ENCODE measurements at regions not wholly inside any gene's neighbourhood (a gene's known extent, or its start where the extent isn't known, plus 50 kb on each side); places are given as distances from the start of the nearest gene placed in this dataset.

DNA sequence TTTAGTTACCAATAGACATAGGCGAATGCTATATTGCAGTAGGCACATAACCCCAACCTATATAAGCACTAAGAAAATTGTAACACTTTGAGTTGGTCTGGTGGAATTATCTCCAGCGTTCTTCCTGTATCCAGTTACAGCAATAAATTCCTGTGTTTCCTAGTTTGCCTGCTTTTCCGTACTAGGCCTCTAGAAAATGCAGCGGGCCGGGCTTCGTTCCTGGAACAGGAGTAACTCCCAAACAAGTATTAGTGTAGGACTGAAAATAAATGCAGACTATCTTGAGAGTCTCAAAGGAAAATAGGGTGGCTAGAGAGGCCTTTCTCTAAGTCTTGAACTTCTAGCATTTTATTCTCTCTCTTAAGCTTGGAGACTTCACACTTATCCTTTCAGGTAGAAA is 159.8 kb downstream of the OR13H1 start:
- Histone ChIP-seq H3K4me1 (ENCODE audit: control extremely low read depth in 1 of 4, control insufficient read depth in 4 of 4, insufficient read depth in 4 of 4, low read length in 3 of 4) (peaks cover 0 to 6% (median 1%) of the 10 kb centered on the region in 4 experiments), H3K9me3 (ENCODE audit: control extremely low read depth in 1 of 5, control insufficient read depth in 4 of 5, insufficient read depth in 2 of 5, low read depth in 1 of 5, low read length in 4 of 5) (peaks cover 0 to 2% (median 1%) of the 10 kb centered on the region in 5 experiments), H3K36me3 (ENCODE audit: control insufficient read depth in 4 of 4, insufficient read depth in 4 of 4, low read length in 3 of 4) (peaks cover 3 to 22% (median 8%) of the 10 kb centered on the region in 4 experiments), H3K27ac (ENCODE audit: insufficient read depth in 1 of 2, low read depth in 1 of 2, low read length in 2 of 2, poor library complexity in 1 of 2, severe bottlenecking in 2 of 2) (no peak overlapping the region), H3K27me3 (replicated peaks in 2 of 5; ENCODE audit: control insufficient read depth in 4 of 5, insufficient read depth in 5 of 5, low read length in 4 of 5) (peaks cover 0 to 4% (median 0%) of the 10 kb centered on the region in 5 experiments), H3K4me3 (ENCODE audit: control insufficient read depth in 1 of 7, extremely low read depth in 1 of 7, insufficient read depth in 4 of 7, low read depth in 2 of 7, low read length in 6 of 7) (peak overlapping the region in 2 of 7 experiments; percentile 61 to 70)
- DNase-seq = no peak
- POLR2A ChIA-PET = no interaction called here
- CTCF ChIA-PET = no interaction called here
- 70% methylated on average over 5 of the region's 6 CpGs for WGBS (ENCODE audit: insufficient coverage)

DNA sequence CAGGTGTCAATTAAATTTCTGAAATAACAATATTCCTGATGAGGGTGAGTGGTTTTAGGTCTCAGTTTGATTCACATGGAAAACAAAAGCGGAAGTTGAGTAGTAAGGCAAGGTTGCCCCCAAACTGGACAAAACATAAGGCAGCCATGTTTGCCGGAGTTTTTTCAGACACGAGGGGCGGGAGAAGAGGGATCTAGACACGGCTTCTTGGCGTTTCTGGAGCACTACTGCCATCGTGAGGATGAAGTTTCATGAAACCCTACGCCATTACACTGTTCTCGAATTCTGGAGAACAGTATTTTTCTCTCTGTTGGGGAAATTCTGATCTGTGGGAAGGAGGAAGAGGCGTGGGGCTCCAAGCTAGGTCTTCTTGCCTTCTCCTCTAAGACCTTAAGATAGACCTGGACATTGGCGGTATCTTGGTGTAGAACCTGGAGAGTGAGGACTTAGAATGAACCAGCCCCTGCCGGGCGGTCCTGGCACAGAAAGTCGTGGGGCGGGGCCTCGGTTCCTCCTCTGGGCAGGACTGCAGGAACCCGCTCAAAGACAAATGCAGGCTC is 160.3 kb downstream of the OR13H1 start:
- POLR2A ChIA-PET = no interaction called here
- Histone ChIP-seq H3K27ac (ENCODE audit: insufficient read depth in 1 of 2, low read depth in 1 of 2, low read length in 2 of 2, poor library complexity in 1 of 2, severe bottlenecking in 2 of 2) (peak overlapping the region in 1 of 2 experiments; percentile 5), H3K36me3 (ENCODE audit: control insufficient read depth in 4 of 4, insufficient read depth in 4 of 4, low read length in 3 of 4) (peaks cover 4 to 21% (median 6%) of the 10 kb centered on the region in 4 experiments), H3K9me3 (ENCODE audit: control extremely low read depth in 1 of 5, control insufficient read depth in 4 of 5, insufficient read depth in 2 of 5, low read depth in 1 of 5, low read length in 4 of 5) (peaks cover 0 to 2% (median 0%) of the 10 kb centered on the region in 5 experiments), H3K4me1 (ENCODE audit: control extremely low read depth in 1 of 4, control insufficient read depth in 4 of 4, insufficient read depth in 4 of 4, low read length in 3 of 4) (peaks cover 0 to 6% (median 1%) of the 10 kb centered on the region in 4 experiments), H3K27me3 (replicated peaks in 2 of 5; ENCODE audit: control insufficient read depth in 4 of 5, insufficient read depth in 5 of 5, low read length in 4 of 5) (no peaks in the 10 kb centered on the region), H3K4me3 (ENCODE audit: control insufficient read depth in 1 of 7, extremely low read depth in 1 of 7, insufficient read depth in 4 of 7, low read depth in 2 of 7, low read length in 6 of 7) (peak overlapping the region in 5 of 7 experiments; percentile 15 to 71 (median 66))
- WGBS (ENCODE audit: insufficient coverage) = 51% methylated on average over 16 of the region's 17 CpGs
- DNase-seq = peak in 2 of 3 donors; percentile 90 to 95
- CTCF ChIA-PET = no interaction called here

GRCh38 chrX:131709553-131709952 is 165.7 kb downstream of the OR13H1 start:
- Histone ChIP-seq H3K4me3 (ENCODE audit: control insufficient read depth in 1 of 7, extremely low read depth in 1 of 7, insufficient read depth in 4 of 7, low read depth in 2 of 7, low read length in 6 of 7) (no peak overlapping the region), H3K4me1 (ENCODE audit: control extremely low read depth in 1 of 4, control insufficient read depth in 4 of 4, insufficient read depth in 4 of 4, low read length in 3 of 4) (peaks cover 0 to 6% (median 1%) of the 10 kb centered on the region in 4 experiments), H3K9me3 (ENCODE audit: control extremely low read depth in 1 of 5, control insufficient read depth in 4 of 5, insufficient read depth in 2 of 5, low read depth in 1 of 5, low read length in 4 of 5) (peaks cover 0 to 12% (median 5%) of the 10 kb centered on the region in 5 experiments), H3K27me3 (replicated peaks in 2 of 5; ENCODE audit: control insufficient read depth in 4 of 5, insufficient read depth in 5 of 5, low read length in 4 of 5) (no peaks in the 10 kb centered on the region), H3K36me3 (ENCODE audit: control insufficient read depth in 4 of 4, insufficient read depth in 4 of 4, low read length in 3 of 4) (peaks cover 4 to 37% (median 14%) of the 10 kb centered on the region in 4 experiments), H3K27ac (ENCODE audit: insufficient read depth in 1 of 2, low read depth in 1 of 2, low read length in 2 of 2, poor library complexity in 1 of 2, severe bottlenecking in 2 of 2) (no peak overlapping the region)
- ChIA-PET POLR2A (no interaction called here), CTCF (no interaction called here)
- 94% methylated on average over 6 of the region's 6 CpGs for WGBS (ENCODE audit: insufficient coverage)
- no peak for DNase-seq

DNA sequence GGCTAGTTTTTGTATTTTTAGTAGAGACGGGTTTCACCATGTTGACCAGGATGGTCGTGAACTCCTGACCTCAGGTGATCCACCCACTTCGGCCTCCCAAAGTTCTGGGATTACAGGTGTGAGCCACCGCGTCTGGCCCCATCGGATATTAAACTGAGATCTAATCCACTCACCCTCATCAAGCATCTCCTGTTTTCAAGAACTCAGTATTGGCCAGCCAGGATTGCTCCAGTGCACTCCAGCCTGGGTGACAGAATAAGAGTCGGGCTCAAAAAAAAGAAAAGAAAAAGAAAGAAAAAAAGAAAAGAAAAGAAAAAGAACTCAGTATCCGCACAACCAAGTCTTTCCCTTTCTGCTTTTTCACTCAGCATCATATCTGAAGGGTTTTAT is 167.6 kb downstream of the OR13H1 start:
- Histone ChIP-seq H3K27ac (ENCODE audit: insufficient read depth in 1 of 2, low read depth in 1 of 2, low read length in 2 of 2, poor library complexity in 1 of 2, severe bottlenecking in 2 of 2) (no peak overlapping the region), H3K4me3 (ENCODE audit: control insufficient read depth in 1 of 7, extremely low read depth in 1 of 7, insufficient read depth in 4 of 7, low read depth in 2 of 7, low read length in 6 of 7) (peak overlapping the region in 3 of 7 experiments; percentile 23 to 53 (median 45)), H3K36me3 (ENCODE audit: control insufficient read depth in 4 of 4, insufficient read depth in 4 of 4, low read length in 3 of 4) (peaks cover 0 to 34% (median 13%) of the 10 kb centered on the region in 4 experiments), H3K4me1 (ENCODE audit: control extremely low read depth in 1 of 4, control insufficient read depth in 4 of 4, insufficient read depth in 4 of 4, low read length in 3 of 4) (no peaks in the 10 kb centered on the region), H3K27me3 (replicated peaks in 2 of 5; ENCODE audit: control insufficient read depth in 4 of 5, insufficient read depth in 5 of 5, low read length in 4 of 5) (no peaks in the 10 kb centered on the region), H3K9me3 (ENCODE audit: control extremely low read depth in 1 of 5, control insufficient read depth in 4 of 5, insufficient read depth in 2 of 5, low read depth in 1 of 5, low read length in 4 of 5) (peaks cover 0 to 12% (median 5%) of the 10 kb centered on the region in 5 experiments)
- 86% methylated on average over 2 of the region's 8 CpGs for WGBS (ENCODE audit: insufficient coverage)
- DNase-seq = no peak
- ChIA-PET CTCF (no interaction called here), POLR2A (no interaction called here)

DNA sequence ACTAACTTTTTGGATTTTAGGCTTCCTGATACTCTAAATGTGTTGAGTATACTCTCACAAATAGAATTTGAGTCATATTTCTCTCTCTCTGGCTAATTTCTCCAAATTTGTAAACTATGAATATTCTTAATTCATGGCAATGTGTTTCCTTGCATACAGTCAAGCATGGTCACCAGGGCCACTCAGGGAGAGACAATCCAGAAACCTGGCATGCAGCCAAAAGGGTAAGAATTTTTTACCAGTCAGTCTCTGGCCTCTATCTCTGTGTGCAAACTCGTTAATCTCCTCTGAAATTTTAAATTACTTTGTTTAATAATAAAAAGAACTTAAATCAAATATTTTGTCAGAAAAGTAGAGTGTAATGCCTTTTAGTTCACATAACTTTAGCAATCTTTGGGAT is 179.8 kb downstream of the OR13H1 start:
- CTCF ChIA-PET = no interaction called here
- POLR2A ChIA-PET = no interaction called here

DNA sequence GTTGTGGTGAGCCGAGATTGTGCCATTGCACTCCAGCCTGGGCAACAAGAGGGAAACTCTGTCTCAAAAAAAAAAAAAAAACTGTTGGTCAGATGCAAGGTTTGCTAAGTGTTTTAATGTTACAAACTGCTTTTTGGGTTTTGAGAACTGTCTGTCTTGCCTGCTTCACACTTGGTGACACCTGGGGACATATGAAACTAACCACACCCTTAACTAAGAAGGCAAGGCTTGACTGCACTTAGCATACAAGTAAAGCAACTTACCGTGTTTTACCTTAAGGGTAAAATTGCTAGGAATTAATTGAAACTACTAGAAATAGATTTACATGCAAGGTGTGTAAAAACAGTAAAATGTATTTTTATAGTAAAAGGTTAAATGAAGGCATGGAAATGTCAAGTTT is 180.4 kb downstream of the OR13H1 start:
- Histone ChIP-seq H3K36me3 (ENCODE audit: control insufficient read depth in 4 of 4, insufficient read depth in 4 of 4, low read length in 3 of 4) (peaks cover 0 to 24% (median 1%) of the 10 kb centered on the region in 4 experiments), H3K27me3 (replicated peaks in 2 of 5; ENCODE audit: control insufficient read depth in 4 of 5, insufficient read depth in 5 of 5, low read length in 4 of 5) (peaks cover 0 to 16% (median 0%) of the 10 kb centered on the region in 5 experiments), H3K4me3 (ENCODE audit: control insufficient read depth in 1 of 7, extremely low read depth in 1 of 7, insufficient read depth in 4 of 7, low read depth in 2 of 7, low read length in 6 of 7) (no peak overlapping the region), H3K27ac (ENCODE audit: insufficient read depth in 1 of 2, low read depth in 1 of 2, low read length in 2 of 2, poor library complexity in 1 of 2, severe bottlenecking in 2 of 2) (no peak overlapping the region), H3K4me1 (ENCODE audit: control extremely low read depth in 1 of 4, control insufficient read depth in 4 of 4, insufficient read depth in 4 of 4, low read length in 3 of 4) (peaks cover 0 to 5% (median 0%) of the 10 kb centered on the region in 4 experiments), H3K9me3 (ENCODE audit: control extremely low read depth in 1 of 5, control insufficient read depth in 4 of 5, insufficient read depth in 2 of 5, low read depth in 1 of 5, low read length in 4 of 5) (peaks cover 0 to 17% (median 12%) of the 10 kb centered on the region in 5 experiments)
- CTCF ChIA-PET = no interaction called here
- 72% methylated on average over 2 of the region's 2 CpGs for WGBS (ENCODE audit: insufficient coverage)
- POLR2A ChIA-PET = no interaction called here
- DNase-seq = no peak

More for the DNA sequence above, 179.8 kb downstream of the OR13H1 start:
- Histone ChIP-seq H3K27ac (ENCODE audit: insufficient read depth in 1 of 2, low read depth in 1 of 2, low read length in 2 of 2, poor library complexity in 1 of 2, severe bottlenecking in 2 of 2) (no peak overlapping the region), H3K27me3 (replicated peaks in 2 of 5; ENCODE audit: control insufficient read depth in 4 of 5, insufficient read depth in 5 of 5, low read length in 4 of 5) (peaks cover 0 to 16% (median 0%) of the 10 kb centered on the region in 5 experiments), H3K9me3 (ENCODE audit: control extremely low read depth in 1 of 5, control insufficient read depth in 4 of 5, insufficient read depth in 2 of 5, low read depth in 1 of 5, low read length in 4 of 5) (peaks cover 0 to 17% (median 11%) of the 10 kb centered on the region in 5 experiments), H3K36me3 (ENCODE audit: control insufficient read depth in 4 of 4, insufficient read depth in 4 of 4, low read length in 3 of 4) (peaks cover 0 to 17% (median 1%) of the 10 kb centered on the region in 4 experiments), H3K4me3 (ENCODE audit: control insufficient read depth in 1 of 7, extremely low read depth in 1 of 7, insufficient read depth in 4 of 7, low read depth in 2 of 7, low read length in 6 of 7) (no peak overlapping the region), H3K4me1 (ENCODE audit: control extremely low read depth in 1 of 4, control insufficient read depth in 4 of 4, insufficient read depth in 4 of 4, low read length in 3 of 4) (peaks cover 0 to 3% (median 0%) of the 10 kb centered on the region in 4 experiments)
- DNase-seq = no peak
- no CpG with 5 or more reads among the region's 1 CpG for WGBS (ENCODE audit: insufficient coverage)

GRCh38 chrX:131725001-131725654 is 181.3 kb downstream of the OR13H1 start:
- H3K9me3 ChIP-seq (ENCODE audit: control extremely low read depth in 1 of 5, control insufficient read depth in 4 of 5, insufficient read depth in 2 of 5, low read depth in 1 of 5, low read length in 4 of 5) = peaks cover 0 to 20% (median 12%) of the 10 kb centered on the region in 5 experiments
- no peak overlapping the region for H3K4me3 ChIP-seq (ENCODE audit: control insufficient read depth in 1 of 7, extremely low read depth in 1 of 7, insufficient read depth in 4 of 7, low read depth in 2 of 7, low read length in 6 of 7)
- H3K4me1 ChIP-seq (ENCODE audit: control extremely low read depth in 1 of 4, control insufficient read depth in 4 of 4, insufficient read depth in 4 of 4, low read length in 3 of 4) = peaks cover 0 to 9% (median 0%) of the 10 kb centered on the region in 4 experiments
- H3K27ac ChIP-seq (ENCODE audit: insufficient read depth in 1 of 2, low read depth in 1 of 2, low read length in 2 of 2, poor library complexity in 1 of 2, severe bottlenecking in 2 of 2) = no peak overlapping the region
- 53% methylated on average over 5 of the region's 7 CpGs for WGBS (ENCODE audit: insufficient coverage)
- ChIA-PET POLR2A (no interaction called here), CTCF (no interaction called here)
- peaks cover 0 to 24% (median 1%) of the 10 kb centered on the region in 4 experiments for H3K36me3 ChIP-seq (ENCODE audit: control insufficient read depth in 4 of 4, insufficient read depth in 4 of 4, low read length in 3 of 4)
- peaks cover 0 to 16% (median 0%) of the 10 kb centered on the region in 5 experiments for H3K27me3 ChIP-seq (replicated peaks in 2 of 5; ENCODE audit: control insufficient read depth in 4 of 5, insufficient read depth in 5 of 5, low read length in 4 of 5)
- DNase-seq = peak in 2 of 3 donors; percentile 57 to 68

Data from common myeloid progenitor, CD34-positive (primary cell).